Adrenal gland (tissue), 5 donors: ENCODE measurements at regions not wholly inside any gene's neighbourhood (a gene's known extent, or its start where the extent isn't known, plus 50 kb on each side); places are given as distances from the start of the nearest gene placed in this dataset.

Source experiments
- POLR2A ChIP-seq, 2 donors: fragments of 450-650 bp; IDR thresholded peaks; one replicate each; pipeline ENCODE4 v1.6.1; 2017; ENCODE audit warnings: antibody characterized with exemption in 2 of 2, mild to moderate bottlenecking in 2 of 2, moderate library complexity in 1 of 2
- TF ChIP-seq, protein P1 (sequence below), 6 experiments: fragments of 450-650 bp in 4 of 6; fragments of 200-600 bp in 2 of 6; sonication (generic) in 1 of 6; IDR thresholded peaks; 1 replicate in 5 of 6; 2 replicates in 1 of 6; pipeline versions ENCODE4 v1.5.1 to v1.8.0; 2016 to 2021; ENCODE audit warnings: antibody characterized with exemption in 6 of 6, mild to moderate bottlenecking in 2 of 6, moderate library complexity in 1 of 6
- donor health status: DM: no; HTN: no; CAD: no.

DNA sequence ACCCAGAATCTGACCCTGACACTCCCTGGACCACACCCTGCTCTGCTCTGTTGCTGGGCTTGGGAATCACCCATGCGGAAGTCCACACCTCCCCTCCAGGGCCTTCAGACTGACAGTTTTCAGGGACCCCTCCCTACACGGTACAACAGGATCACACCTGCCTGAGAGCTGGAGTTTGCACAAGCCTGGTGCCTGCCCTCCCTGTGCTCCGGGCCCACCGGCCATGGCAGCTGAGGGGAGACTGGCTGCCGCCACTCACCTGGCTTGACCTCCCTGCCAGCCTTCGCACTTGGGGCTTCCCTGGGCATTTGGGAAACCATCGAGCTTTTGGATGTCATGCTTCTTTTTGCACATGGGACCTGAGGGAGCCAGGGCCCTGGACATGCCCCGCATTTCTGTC is 95.9 kb upstream of the ANKRD34C start:
- TF ChIP-seq, protein P1, sequence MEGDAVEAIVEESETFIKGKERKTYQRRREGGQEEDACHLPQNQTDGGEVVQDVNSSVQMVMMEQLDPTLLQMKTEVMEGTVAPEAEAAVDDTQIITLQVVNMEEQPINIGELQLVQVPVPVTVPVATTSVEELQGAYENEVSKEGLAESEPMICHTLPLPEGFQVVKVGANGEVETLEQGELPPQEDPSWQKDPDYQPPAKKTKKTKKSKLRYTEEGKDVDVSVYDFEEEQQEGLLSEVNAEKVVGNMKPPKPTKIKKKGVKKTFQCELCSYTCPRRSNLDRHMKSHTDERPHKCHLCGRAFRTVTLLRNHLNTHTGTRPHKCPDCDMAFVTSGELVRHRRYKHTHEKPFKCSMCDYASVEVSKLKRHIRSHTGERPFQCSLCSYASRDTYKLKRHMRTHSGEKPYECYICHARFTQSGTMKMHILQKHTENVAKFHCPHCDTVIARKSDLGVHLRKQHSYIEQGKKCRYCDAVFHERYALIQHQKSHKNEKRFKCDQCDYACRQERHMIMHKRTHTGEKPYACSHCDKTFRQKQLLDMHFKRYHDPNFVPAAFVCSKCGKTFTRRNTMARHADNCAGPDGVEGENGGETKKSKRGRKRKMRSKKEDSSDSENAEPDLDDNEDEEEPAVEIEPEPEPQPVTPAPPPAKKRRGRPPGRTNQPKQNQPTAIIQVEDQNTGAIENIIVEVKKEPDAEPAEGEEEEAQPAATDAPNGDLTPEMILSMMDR (IDR thresholded peaks at IDR 0.05), result no peak
- TF ChIP-seq POLR2A (IDR thresholded peaks at IDR 0.05), result no peak
